AG04449 (cell line): ENCODE measurements at regions not wholly inside any gene's neighbourhood (a gene's known extent, or its start where the extent isn't known, plus 50 kb on each side); places are given as distances from the start of the nearest gene placed in this dataset.
"Not testable (repeated sequence)": the region's sequence is repeated elsewhere in the genome, so short reads cannot be mapped to it uniquely, and the experiment has no call there.

Experiments
- CTCF ChIA-PET: fragments of 350-600 bp; formaldehyde crosslinking; extraction: SDS; loops from one replicate; lab custom pipeline; 2021; ENCODE audit warnings: antibody characterized with exemption; lab: Yijun Ruan, JAX
- POLR2A ChIA-PET: fragments of 400-600, 350-600 bp; formaldehyde crosslinking; extraction: SDS; loops from one replicate; lab custom pipeline; 2020; ENCODE audit warnings: antibody characterized with exemption, inconsistent platforms; lab: Yijun Ruan, JAX
- DNase-seq: peaks from one replicate; pipeline ENCODE4 v3.0.0-alpha.2; 2010; ENCODE audit warnings: low read depth, low spot score
- H3K4me3 ChIP-seq: 2 replicates; pipeline ENCODE4 v1.5.1; 2011; ENCODE audit warnings: low read depth, mild to moderate bottlenecking, control low read depth, low read length
- TF ChIP-seq, protein P1 (sequence below): IDR thresholded peaks from one replicate; pipeline ENCODE4 v1.5.1; 2011; ENCODE audit warnings: mild to moderate bottlenecking, moderate library complexity, low read length, control low read depth, inconsistent platforms; ENCODE audit not compliant: insufficient read depth; ENCODE audit errors: missing control alignments

DNA sequence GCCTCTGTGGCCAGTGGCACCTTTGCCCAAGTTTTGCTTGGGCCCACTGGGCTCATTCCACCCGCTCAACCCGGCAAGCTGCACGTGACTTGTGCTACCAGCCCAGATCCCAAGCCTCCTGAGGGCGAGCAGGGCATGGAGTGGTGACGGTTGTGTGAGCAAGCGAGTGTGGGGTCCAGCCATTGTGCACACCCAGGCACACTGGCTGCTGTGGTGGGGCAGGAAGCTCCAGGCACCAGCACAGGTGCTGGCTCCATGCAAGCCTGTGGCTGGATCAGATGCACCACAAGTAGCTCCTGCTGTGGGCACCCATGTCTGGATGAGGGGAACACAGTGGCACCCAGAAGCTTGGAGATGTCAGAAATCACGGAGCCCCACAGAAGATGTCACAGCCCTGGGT is 557.0 kb upstream of the GNPDA2 start:
- ChIA-PET POLR2A (no interaction called here), CTCF (no interaction called here)
- no peak for DNase-seq
- H3K4me3 ChIP-seq: no peak overlapping the region
- TF ChIP-seq, protein P1, sequence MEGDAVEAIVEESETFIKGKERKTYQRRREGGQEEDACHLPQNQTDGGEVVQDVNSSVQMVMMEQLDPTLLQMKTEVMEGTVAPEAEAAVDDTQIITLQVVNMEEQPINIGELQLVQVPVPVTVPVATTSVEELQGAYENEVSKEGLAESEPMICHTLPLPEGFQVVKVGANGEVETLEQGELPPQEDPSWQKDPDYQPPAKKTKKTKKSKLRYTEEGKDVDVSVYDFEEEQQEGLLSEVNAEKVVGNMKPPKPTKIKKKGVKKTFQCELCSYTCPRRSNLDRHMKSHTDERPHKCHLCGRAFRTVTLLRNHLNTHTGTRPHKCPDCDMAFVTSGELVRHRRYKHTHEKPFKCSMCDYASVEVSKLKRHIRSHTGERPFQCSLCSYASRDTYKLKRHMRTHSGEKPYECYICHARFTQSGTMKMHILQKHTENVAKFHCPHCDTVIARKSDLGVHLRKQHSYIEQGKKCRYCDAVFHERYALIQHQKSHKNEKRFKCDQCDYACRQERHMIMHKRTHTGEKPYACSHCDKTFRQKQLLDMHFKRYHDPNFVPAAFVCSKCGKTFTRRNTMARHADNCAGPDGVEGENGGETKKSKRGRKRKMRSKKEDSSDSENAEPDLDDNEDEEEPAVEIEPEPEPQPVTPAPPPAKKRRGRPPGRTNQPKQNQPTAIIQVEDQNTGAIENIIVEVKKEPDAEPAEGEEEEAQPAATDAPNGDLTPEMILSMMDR: no peak

DNA sequence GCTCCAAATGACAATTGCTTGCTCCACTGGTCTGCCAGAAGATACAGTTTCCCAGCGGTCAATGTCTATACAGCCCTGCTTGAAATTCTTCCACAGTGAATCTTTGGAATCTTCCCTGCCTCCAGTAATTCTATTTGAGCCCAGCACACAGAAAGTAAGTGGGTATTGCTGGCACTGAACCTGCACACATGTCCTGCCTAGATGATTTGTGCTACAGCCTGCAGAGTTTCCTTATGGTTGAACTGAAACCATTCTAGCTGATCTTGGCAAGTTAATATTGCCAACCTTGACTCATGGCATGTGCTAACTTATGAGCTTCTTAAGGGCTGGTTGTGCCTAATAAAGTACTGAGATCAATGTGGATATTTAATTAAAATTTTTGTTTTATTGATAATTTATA is 553.8 kb upstream of the GNPDA2 start:
- no peak overlapping the region for H3K4me3 ChIP-seq
- no peak for DNase-seq
- TF ChIP-seq, protein P1: no peak
- ChIA-PET CTCF (no interaction called here), POLR2A (no interaction called here)

DNA sequence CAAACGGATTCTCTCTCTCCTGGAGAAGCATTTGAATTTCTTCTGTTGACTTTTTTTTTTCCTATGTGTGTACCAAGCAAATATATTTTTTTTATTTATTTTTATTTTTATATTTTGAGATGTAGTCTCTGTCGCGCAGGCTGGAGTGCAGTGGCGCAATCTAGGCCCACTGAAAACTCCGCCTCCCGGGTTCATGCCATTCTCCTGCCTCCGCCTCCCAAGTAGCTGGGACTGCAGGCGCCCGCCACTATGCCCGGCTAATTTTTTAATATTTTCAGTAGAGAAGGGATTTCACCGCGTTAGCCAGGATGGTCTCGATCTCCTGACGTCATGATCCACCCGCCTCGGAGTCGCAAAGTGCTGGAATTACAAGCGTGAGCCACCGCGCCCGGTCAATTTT is 549.5 kb upstream of the GNPDA2 start:
- POLR2A ChIA-PET: no interaction called here
- CTCF ChIA-PET: no interaction called here
- no peak for DNase-seq

DNA sequence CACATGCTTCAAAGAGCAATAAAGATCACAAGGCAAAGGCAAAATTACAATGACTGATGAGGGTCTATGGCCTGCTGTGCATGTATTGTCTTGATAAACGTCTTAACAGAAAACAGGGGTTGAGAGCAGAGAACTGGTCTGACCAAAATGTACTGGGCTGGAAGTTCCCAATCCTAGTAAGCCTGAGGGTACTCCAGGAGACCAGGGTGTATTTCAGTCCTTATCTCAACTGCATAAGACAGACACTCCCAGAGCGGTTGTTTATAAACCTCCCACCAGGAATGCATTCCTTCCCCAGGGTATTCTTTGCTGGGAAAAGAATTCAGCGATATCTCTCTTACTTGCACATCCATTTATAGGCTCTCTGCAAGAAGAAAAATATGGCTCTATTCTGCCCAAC is 521.8 kb upstream of the GNPDA2 start:
- CTCF ChIA-PET, DNase-seq, H3K4me3 ChIP-seq, POLR2A ChIA-PET: not testable (repeated sequence)

More for the DNA sequence above, 549.5 kb upstream of the GNPDA2 start:
- TF ChIP-seq, protein P1: no peak
- H3K4me3 ChIP-seq: no peak overlapping the region

DNA sequence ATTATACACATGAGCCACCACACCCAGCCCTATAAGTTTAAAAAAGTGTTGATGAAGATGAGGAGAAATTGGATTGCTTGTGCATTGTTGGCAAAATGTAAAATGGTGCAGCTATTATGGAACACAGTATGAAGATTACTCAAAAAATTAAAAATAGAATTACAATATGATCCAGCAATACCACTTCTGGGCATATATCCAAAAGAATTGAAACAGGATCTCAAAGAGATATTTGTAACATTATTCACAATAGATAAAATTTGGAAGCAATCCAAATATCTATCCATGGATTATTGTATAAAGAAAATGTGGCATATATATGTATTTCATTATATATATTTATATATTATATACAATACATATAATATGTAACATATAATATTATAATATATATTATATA is 515.6 kb upstream of the GNPDA2 start:
- no peak overlapping the region for H3K4me3 ChIP-seq
- ChIA-PET CTCF (no interaction called here), POLR2A (no interaction called here)
- TF ChIP-seq, protein P1: no peak
- no peak for DNase-seq

DNA sequence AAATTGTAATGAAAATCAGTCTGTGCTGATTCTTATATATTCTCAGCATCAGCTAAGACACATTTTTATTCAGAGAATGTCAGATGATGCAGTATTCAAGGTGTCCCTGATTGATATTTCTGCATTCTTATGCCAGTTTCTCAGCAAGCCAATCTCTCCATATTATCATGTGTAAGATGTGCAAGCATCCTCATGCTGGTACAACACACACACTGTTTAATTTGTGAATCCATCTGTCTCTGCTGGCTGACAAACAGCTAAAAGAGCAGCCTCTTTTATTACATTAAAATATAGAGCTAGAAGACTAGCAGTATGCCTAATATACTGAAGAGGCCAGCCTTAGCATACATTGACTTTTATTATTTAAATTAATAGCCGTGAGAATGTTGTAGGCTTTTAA is 502.9 kb upstream of the GNPDA2 start:
- no peak overlapping the region for H3K4me3 ChIP-seq
- no peak for DNase-seq
- ChIA-PET CTCF (no interaction called here), POLR2A (no interaction called here)
- TF ChIP-seq, protein P1: no peak

DNA sequence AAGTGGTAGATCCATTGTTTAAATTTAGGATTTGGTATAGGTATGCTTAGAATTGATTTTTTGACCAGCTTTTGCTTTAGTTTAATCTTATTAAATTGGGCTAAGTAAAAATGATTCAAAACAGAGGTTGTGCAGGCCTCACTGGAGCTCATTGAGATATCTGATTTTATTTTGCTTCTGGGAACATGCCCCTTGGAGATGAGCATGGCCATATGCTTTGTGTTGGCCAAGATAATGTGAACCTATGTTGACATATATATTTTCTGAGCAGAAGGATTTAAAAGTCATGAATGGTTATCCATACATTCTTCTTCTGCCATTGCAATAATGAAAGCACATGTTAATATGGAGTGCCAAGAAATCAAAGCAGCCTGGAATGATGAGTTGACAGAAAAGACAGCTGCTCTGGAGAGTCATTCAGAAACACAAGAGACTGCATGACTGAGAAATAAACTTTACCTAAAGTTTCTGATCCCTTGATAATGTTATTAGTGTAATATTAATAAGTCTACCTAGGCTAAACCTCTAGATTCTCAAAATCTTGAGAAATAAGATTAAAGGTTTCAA is 489.7 kb upstream of the GNPDA2 start:
- CTCF ChIA-PET: no interaction called here
- H3K4me3 ChIP-seq: no peak overlapping the region
- TF ChIP-seq, protein P1: no peak
- DNase-seq: no peak
- POLR2A ChIA-PET: no interaction called here

DNA sequence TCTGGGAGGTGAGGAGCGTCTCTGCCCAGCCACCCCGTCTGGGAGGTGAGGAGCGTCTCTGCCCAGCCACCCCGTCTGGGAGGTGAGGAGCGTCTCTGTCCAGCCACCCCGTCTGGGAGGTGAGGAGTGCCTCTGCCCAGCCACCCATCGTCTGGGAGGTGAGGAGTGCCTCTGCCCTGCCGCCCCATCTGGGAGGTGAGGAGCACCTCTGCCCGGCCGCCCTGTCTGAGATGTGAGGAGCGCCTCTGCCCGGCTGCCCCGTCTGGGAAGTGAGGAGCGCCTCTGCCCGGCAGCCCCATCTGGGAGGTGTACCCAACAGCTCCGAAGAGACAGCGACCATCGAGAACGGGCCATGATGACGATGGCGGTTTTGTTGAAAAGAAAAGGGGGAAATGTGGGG is 482.1 kb upstream of the GNPDA2 start:
- H3K4me3 ChIP-seq, POLR2A ChIA-PET, DNase-seq, CTCF ChIA-PET: not testable (repeated sequence)

DNA sequence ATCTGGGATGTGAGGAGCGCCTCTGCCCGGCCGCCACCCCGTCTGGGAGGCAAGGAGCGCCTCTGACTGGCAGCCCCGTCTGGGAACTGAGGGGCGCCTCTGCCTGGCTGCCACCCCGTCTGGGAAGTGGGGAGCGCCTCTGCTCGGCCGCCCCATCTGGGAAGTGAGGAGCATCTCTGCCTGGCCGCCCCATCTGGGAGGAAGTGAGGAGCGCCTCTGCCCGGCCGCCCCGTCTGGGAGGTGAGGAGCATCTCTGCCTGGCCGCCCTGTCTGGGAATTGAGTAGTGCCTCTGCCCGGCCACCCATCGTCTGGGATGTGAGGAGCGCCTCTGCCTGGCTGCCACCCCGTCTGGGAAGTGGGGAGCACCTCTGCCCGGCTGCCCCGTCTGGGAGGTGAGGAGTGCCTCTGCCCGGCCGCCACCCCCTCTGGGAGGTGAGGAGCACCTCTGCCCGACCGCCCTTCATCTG is 481.5 kb upstream of the GNPDA2 start:
- POLR2A ChIA-PET, DNase-seq, H3K4me3 ChIP-seq, CTCF ChIA-PET: not testable (repeated sequence)

DNA sequence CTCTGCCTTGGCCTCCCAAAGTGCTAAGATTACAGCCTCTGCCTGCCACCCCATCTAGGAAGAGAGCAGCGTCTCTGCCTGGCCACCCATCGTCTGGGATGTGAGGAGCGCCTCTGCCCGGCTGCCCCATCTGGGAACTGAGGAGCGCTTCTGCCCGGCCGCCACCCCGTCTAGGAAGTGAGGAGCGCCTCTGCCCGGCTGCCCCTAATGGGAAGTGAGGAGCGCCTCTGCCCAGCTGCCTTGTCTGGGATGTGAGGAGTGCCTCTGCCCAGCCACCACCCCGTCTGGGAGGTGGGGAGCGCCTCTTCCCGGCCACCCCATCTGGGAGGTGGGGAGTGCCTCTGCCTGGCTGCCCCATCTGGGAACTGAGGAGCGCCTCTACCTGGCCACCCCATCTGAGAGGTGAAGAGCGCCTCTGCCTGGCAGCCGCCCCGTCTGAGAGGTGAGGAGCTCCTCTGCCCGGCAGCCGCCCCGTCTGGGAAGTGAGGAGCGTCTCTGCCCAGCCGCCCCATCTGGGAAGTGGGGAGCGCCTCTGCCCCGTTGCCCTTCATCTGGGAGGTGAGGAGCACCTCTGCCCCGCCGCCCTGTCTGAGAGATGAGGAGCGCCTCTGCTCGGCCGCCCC is 481.0 kb upstream of the GNPDA2 start:
- DNase-seq, CTCF ChIA-PET, POLR2A ChIA-PET, H3K4me3 ChIP-seq: not testable (repeated sequence)
